DOHH2 (cell line): ENCODE measurements at regions not wholly inside any gene's neighbourhood (a gene's known extent, or its start where the extent isn't known, plus 50 kb on each side); places are given as distances from the start of the nearest gene placed in this dataset.

Experiments
- EZH2phosphoT487 ChIP-seq: fragments of 200-600 bp; sonication (generic); IDR thresholded peaks from 2 replicates; pipeline ENCODE4 v1.6.1; 2017; ENCODE audit warnings: borderline replicate concordance, mild to moderate bottlenecking, antibody characterized with exemption, low read length, moderate library complexity, mixed read lengths
- TF ChIP-seq, protein P1 (sequence below): fragments of 200-600 bp; sonication (generic); IDR thresholded peaks from one replicate; pipeline ENCODE4 v1.5.1; 2014; ENCODE audit warnings: antibody characterized with exemption, mild to moderate bottlenecking, low read depth, low read length; ENCODE audit not compliant: poor library complexity, severe bottlenecking

DNA sequence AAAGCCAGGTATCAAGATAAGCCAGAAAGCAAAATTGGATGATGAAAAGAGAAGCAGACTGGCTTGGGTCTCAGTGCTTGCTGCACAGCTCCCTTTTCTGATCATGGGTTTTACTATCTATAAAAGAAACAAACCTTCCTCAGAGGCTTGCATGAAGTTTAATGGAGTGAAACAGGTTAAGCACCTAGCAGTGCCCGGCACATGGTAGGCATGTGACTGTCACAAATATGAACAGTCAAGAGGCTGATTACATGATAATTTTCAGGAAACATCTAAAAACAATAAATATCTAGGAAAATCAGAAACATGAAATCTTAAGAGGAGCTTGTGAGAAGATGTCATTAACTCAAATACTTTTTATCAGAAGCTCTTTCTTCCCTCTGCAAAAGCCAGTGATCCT is 519.2 kb downstream of the EPHB1 start:
- TF ChIP-seq, protein P1, sequence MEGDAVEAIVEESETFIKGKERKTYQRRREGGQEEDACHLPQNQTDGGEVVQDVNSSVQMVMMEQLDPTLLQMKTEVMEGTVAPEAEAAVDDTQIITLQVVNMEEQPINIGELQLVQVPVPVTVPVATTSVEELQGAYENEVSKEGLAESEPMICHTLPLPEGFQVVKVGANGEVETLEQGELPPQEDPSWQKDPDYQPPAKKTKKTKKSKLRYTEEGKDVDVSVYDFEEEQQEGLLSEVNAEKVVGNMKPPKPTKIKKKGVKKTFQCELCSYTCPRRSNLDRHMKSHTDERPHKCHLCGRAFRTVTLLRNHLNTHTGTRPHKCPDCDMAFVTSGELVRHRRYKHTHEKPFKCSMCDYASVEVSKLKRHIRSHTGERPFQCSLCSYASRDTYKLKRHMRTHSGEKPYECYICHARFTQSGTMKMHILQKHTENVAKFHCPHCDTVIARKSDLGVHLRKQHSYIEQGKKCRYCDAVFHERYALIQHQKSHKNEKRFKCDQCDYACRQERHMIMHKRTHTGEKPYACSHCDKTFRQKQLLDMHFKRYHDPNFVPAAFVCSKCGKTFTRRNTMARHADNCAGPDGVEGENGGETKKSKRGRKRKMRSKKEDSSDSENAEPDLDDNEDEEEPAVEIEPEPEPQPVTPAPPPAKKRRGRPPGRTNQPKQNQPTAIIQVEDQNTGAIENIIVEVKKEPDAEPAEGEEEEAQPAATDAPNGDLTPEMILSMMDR: no peak
- no peak for TF ChIP-seq EZH2phosphoT487
